ENCODE measurements at regions not wholly inside any gene's neighbourhood (a gene's known extent, or its start where the extent isn't known, plus 50 kb on each side); places are given as distances from the start of the nearest gene placed in this dataset.

DNA sequence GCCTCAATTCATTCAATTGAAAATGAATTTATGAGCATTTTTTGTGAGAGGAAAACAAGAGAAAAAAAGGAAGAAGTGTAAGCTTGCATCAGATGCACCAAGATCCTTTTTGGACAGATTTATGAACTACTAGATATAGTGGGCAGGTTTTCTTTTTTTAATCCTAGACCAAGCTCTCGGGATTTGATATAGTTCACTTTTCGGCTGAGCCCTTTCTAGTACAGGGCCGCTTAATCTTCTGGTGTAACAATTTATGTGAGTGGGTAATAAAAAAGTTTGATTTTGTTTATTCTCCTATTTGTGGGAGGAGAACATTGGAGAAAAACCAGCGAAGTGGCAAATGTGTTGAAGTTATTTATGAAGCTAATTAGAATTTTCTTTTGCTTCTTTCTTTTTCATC is 538.0 kb downstream of the UTRN start:
- Histone ChIP-seq H3K27me3 (no peaks in the 10 kb centered on the region), H3K36me3 (replicated peaks in 1 of 2; ENCODE audit: insufficient read depth in 1 of 2, low read depth in 2 of 2) (peaks cover 0 to 4% of the 10 kb centered on the region in 2 donors)

DNA sequence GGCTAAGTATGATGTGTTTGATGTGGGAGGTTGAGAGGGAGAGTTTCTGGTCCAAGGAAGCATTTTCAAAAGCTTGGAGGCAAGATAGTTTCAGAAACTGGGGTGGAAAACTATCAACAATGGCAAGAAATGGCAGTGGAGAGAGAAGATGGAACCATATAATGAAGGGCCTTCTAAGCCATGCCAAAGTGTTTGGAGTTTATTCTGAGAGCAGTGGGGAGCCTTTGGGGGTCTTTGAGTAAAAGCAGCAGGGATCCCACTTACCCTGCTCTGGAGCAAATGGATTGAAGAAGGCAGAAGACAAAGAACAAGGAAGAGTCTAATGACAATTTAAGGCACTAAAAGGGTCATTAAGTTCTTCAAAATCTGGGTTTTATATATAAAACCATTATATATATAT is 538.9 kb downstream of the UTRN start:
- no peak for ATAC-seq
- intact Hi-C loops (cut with DNase I) = no loop called here
- TF ChIP-seq, protein P1, sequence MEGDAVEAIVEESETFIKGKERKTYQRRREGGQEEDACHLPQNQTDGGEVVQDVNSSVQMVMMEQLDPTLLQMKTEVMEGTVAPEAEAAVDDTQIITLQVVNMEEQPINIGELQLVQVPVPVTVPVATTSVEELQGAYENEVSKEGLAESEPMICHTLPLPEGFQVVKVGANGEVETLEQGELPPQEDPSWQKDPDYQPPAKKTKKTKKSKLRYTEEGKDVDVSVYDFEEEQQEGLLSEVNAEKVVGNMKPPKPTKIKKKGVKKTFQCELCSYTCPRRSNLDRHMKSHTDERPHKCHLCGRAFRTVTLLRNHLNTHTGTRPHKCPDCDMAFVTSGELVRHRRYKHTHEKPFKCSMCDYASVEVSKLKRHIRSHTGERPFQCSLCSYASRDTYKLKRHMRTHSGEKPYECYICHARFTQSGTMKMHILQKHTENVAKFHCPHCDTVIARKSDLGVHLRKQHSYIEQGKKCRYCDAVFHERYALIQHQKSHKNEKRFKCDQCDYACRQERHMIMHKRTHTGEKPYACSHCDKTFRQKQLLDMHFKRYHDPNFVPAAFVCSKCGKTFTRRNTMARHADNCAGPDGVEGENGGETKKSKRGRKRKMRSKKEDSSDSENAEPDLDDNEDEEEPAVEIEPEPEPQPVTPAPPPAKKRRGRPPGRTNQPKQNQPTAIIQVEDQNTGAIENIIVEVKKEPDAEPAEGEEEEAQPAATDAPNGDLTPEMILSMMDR (IDR thresholded peaks at IDR 0.05) = no peak
- no peak for TF ChIP-seq POLR2A (IDR thresholded peaks at IDR 0.05)
- Histone ChIP-seq H3K27ac (no peak overlapping the region), H3K27me3 (no peaks in the 10 kb centered on the region), H3K4me3 (no peak overlapping the region), H3K36me3 (replicated peaks in 1 of 2; ENCODE audit: insufficient read depth in 1 of 2, low read depth in 2 of 2) (peaks cover 0 to 4% of the 10 kb centered on the region in 2 donors), H3K9me3 (no peaks in the 10 kb centered on the region), H3K4me1 (no peaks in the 10 kb centered on the region)
- DNase-seq = no peak

More for the DNA sequence above, 538.0 kb downstream of the UTRN start:
- intact Hi-C loops (cut with DNase I) = no loop called here
- TF ChIP-seq, protein P1 (IDR thresholded peaks at IDR 0.05) = no peak
- TF ChIP-seq POLR2A (IDR thresholded peaks at IDR 0.05) = no peak
- no peaks in the 10 kb centered on the region for H3K4me1 ChIP-seq
- 74 to 92% methylated on average over 4 of the region's 4 CpGs for WGBS, 2 donors
- no peak overlapping the region for H3K27ac ChIP-seq
- H3K4me3 ChIP-seq = no peak overlapping the region
- DNase-seq = no peak
- H3K9me3 ChIP-seq = no peaks in the 10 kb centered on the region
- no peak for ATAC-seq

DNA sequence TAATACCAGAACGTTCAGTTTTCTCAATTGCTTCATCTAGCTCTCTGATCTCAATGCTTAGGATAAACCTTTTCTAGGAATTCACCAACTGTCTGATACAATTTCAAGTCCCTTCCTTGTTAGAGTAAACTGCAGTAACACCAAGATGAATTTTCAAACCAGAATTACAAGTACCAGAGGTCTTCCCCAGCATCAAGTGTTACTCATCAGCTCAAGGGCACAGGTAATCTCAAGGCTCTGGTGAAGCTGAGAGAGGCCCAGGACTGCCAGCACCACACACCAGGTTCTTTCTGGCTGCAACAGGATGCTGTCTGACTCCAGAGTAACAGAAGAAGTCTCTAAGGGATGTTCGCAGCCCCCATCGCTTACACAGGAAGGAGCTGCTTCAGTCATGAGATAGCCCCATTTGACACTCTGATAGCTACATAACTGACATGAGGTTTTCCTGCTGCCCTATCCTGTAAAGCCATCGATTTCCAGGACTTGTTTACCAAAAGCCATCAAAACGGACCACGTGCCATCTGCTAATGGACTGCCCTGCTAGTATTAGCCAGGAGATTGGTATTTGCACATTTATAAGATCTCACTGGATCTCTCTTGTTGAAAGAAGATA is 549.4 kb downstream of the UTRN start:
- no peaks in the 10 kb centered on the region for H3K9me3 ChIP-seq
- peaks cover 10 to 20% of the 10 kb centered on the region in 2 donors for H3K36me3 ChIP-seq (replicated peaks in 1 of 2; ENCODE audit: insufficient read depth in 1 of 2, low read depth in 2 of 2)
- H3K4me1 ChIP-seq = no peaks in the 10 kb centered on the region
- no peak overlapping the region for H3K27ac ChIP-seq
- 88 to 92% methylated on average over 6 of the region's 6 CpGs for WGBS, 2 donors
- intact Hi-C loops (cut with DNase I) = no loop called here
- H3K4me3 ChIP-seq = no peak overlapping the region
- TF ChIP-seq POLR2A (IDR thresholded peaks at IDR 0.05) = no peak
- TF ChIP-seq, protein P1 (IDR thresholded peaks at IDR 0.05) = no peak
- DNase-seq (no peak), ATAC-seq (no peak)
- H3K27me3 ChIP-seq = no peaks in the 10 kb centered on the region

DNA sequence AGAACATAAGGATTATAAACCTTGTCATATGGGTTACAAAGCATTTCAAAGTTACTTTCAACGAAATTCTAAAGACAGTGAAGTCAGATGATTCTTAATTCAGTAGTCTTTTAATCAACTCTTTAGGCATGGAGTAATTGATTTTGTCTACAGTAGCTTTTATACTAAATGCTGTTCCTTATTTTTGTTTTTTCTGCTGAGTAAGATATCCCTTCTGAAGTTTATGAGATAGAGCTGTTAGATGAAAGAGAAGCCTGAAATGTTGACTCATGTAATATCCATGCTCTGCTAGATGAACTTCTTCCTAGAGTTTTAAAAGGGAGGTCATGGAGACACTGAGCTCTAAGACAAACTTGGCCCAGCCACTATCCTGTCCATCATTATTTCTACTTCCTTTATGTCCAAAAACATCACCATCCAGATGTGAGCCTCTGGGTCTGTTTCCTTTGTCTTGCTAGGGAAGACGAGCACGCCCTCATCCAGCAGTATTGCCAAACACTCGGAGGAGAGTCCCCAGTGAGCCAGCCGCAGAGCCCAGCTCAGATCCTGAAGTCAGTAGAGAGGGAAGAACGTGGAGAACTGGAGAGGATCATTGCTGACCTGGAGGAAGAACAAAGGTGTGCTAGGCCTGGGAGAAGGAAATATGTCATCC is 550.3 kb downstream of the UTRN start:
- no peak overlapping the region for H3K27ac ChIP-seq
- no peaks in the 10 kb centered on the region for H3K9me3 ChIP-seq
- H3K4me3 ChIP-seq = no peak overlapping the region
- intact Hi-C loops (cut with DNase I) = no loop called here
- H3K27me3 ChIP-seq = no peaks in the 10 kb centered on the region
- 89 to 91% methylated on average over 6 of the region's 6 CpGs for WGBS, 2 donors
- no peak for ATAC-seq
- no peak for DNase-seq
- no peaks in the 10 kb centered on the region for H3K4me1 ChIP-seq
- TF ChIP-seq, protein P1 (IDR thresholded peaks at IDR 0.05) = no peak
- no peak for TF ChIP-seq POLR2A (IDR thresholded peaks at IDR 0.05)
- H3K36me3 ChIP-seq (replicated peaks in 1 of 2; ENCODE audit: insufficient read depth in 1 of 2, low read depth in 2 of 2) = peaks cover 10 to 22% of the 10 kb centered on the region in 2 donors

DNA sequence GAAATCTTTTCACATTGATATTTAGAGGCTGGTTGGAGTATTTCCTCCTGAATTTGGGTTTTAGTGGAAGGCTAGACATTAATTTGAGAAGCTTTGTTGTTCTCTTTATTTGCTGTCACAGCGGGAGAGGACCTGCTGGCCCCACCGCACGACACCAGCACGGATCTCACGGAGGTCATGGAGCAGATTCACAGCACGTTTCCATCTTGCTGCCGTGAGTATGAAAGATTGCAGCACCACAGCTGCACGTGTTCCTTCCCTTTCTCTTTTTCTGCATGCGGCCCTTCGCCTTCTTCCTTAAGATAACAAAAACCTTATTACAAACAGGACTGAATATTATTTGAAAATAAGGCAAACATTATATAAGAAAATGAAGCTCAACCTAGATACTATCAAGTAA is 555.5 kb downstream of the UTRN start:
- Histone ChIP-seq H3K27ac (no peak overlapping the region), H3K27me3 (no peaks in the 10 kb centered on the region), H3K36me3 (replicated peaks in 1 of 2; ENCODE audit: insufficient read depth in 1 of 2, low read depth in 2 of 2) (peaks cover 10 to 22% of the 10 kb centered on the region in 2 donors), H3K4me3 (no peak overlapping the region), H3K4me1 (no peaks in the 10 kb centered on the region), H3K9me3 (no peaks in the 10 kb centered on the region)
- WGBS, 2 donors = 85 to 92% methylated on average over 10 of the region's 10 CpGs
- intact Hi-C loops (cut with DNase I) = no loop called here
- ATAC-seq (no peak), DNase-seq (no peak)
- TF ChIP-seq POLR2A (IDR thresholded peaks at IDR 0.05) = no peak
- TF ChIP-seq, protein P1 (IDR thresholded peaks at IDR 0.05) = no peak
